Breast epithelium (tissue), 4 donors: ENCODE measurements at regions not wholly inside any gene's neighbourhood (a gene's known extent, or its start where the extent isn't known, plus 50 kb on each side); places are given as distances from the start of the nearest gene placed in this dataset.
A peak's percentile ranks its signal among the peaks of the same experiment; 100 is the strongest.
"Not testable (repeated sequence)": the region's sequence is repeated elsewhere in the genome, so short reads cannot be mapped to it uniquely, and the experiment has no call there.

Source experiments
- DNase-seq, 2 donors: peaks; one replicate each; pipeline ENCODE4 v3.0.0-alpha.2; 2019; ENCODE audit warnings: low spot score in 2 of 2
- H3K27ac ChIP-seq, 2 donors: fragments of 200-600 bp; sonication (generic) in 1 of 2; one replicate each; pipeline ENCODE4 v1.5.1; 2016 to 2019; ENCODE audit warnings: mild to moderate bottlenecking in 1 of 2
- H3K27me3 ChIP-seq, 2 donors: fragments of 200-600 bp; sonication (generic) in 1 of 2; one replicate each; pipeline versions ENCODE4 v1.5.1 to v1.6.0; 2017 to 2019; ENCODE audit warnings: control low read depth in 1 of 2, mild to moderate bottlenecking in 1 of 2
- H3K36me3 ChIP-seq: fragments of 200-600 bp; one replicate; pipeline ENCODE4 v1.5.1; 2019
- H3K4me1 ChIP-seq, 2 donors: fragments of 200-600 bp; sonication (generic); one replicate each; pipeline ENCODE4 v1.5.1; 2016 to 2019; ENCODE audit warnings: control low read depth in 1 of 2
- H3K4me3 ChIP-seq, 3 donors: fragments of 200-600 bp; sonication (generic); 1 replicate in 2 of 3; 2 replicates in 1 of 3; pipeline ENCODE4 v1.5.1; 2016 to 2019; ENCODE audit warnings: mild to moderate bottlenecking in 3 of 3, moderate library complexity in 2 of 3
- H3K9me3 ChIP-seq, 2 donors: fragments of 200-600 bp; sonication (generic) in 1 of 2; one replicate each; pipeline ENCODE4 v1.5.1; 2016 to 2019; ENCODE audit warnings: control low read depth in 1 of 2
- CTCF ChIP-seq, 3 donors: fragments of 450-650 bp; IDR thresholded peaks; one replicate each; pipeline ENCODE4 v1.5.1; 2016 to 2017; ENCODE audit warnings: antibody characterized with exemption in 3 of 3, mild to moderate bottlenecking in 3 of 3, moderate library complexity in 3 of 3
- POLR2A ChIP-seq: fragments of 450-650 bp; IDR thresholded peaks from one replicate; pipeline ENCODE4 v1.6.1; 2016; ENCODE audit warnings: antibody characterized with exemption, mild to moderate bottlenecking, moderate library complexity
- POLR2AphosphoS5 ChIP-seq, 3 donors: sonication (generic); formaldehyde crosslinking; IDR thresholded peaks; one replicate each; pipeline ENCODE4 v1.6.1; 2017; ENCODE audit warnings: antibody characterized with exemption in 3 of 3
- intact Hi-C: fragments of 100-400 bp; cut with DNase I; formaldehyde crosslinking; loops from one replicate; pipeline ENCODE4 v1.15.1; 2023; ENCODE audit warnings: low total_unique reads

GRCh38 chr11:89616999-89617602, 93.0 kb upstream of the TRIM77 start:
- H3K4me1 ChIP-seq, H3K4me3 ChIP-seq, DNase-seq, H3K36me3 ChIP-seq, H3K27me3 ChIP-seq, intact Hi-C loops, H3K9me3 ChIP-seq, H3K27ac ChIP-seq: not testable (repeated sequence)
- TF ChIP-seq CTCF (IDR thresholded peaks at IDR 0.05), result peak in 2 of 3 donors; percentile 45 to 61

- intact Hi-C loops, result loop anchor here (5.0 kb wide), 1 partner anchor 93 kb away; no protein-coding TSS in a partner anchor
- H3K36me3 ChIP-seq, H3K27ac ChIP-seq, DNase-seq, H3K9me3 ChIP-seq, H3K4me1 ChIP-seq, H3K4me3 ChIP-seq, H3K27me3 ChIP-seq: not testable (repeated sequence)
Observed at GRCh38 chr11:89620721-89621120, 89.4 kb upstream of the TRIM77 start.

- TF ChIP-seq POLR2A, result no peak
- TF ChIP-seq CTCF (IDR thresholded peaks at IDR 0.05), result no peak
- TF ChIP-seq POLR2AphosphoS5 (IDR thresholded peaks at IDR 0.05), result no peak
- Histone ChIP-seq H3K4me3 (no peak overlapping the region), H3K27me3 (no peaks in the 10 kb centered on the region), H3K36me3 (no peaks in the 10 kb centered on the region), H3K27ac (no peak overlapping the region), H3K4me1 (no peaks in the 10 kb centered on the region), H3K9me3 (no peaks in the 10 kb centered on the region)
- DNase-seq, result no peak
- intact Hi-C loops, result no loop called here
Observed at GRCh38 chr11:89625171-89625570, 84.9 kb upstream of the TRIM77 start.

- intact Hi-C loops, result no loop called here
Observed at GRCh38 chr11:89626366-89626765, 83.7 kb upstream of the TRIM77 start.

GRCh38 chr11:89626881-89627280, 83.2 kb upstream of the TRIM77 start:
- H3K27ac ChIP-seq, H3K27me3 ChIP-seq, DNase-seq, intact Hi-C loops, H3K4me1 ChIP-seq, H3K36me3 ChIP-seq, H3K9me3 ChIP-seq, H3K4me3 ChIP-seq: not testable (repeated sequence)

More at GRCh38 chr11:89626366-89626765, 83.7 kb upstream of the TRIM77 start:
- no peak overlapping the region for H3K27ac ChIP-seq
- no peak overlapping the region for H3K4me3 ChIP-seq
- H3K27me3 ChIP-seq, result no peaks in the 10 kb centered on the region
- no peaks in the 10 kb centered on the region for H3K9me3 ChIP-seq
- no peak for TF ChIP-seq CTCF (IDR thresholded peaks at IDR 0.05)
- no peak for TF ChIP-seq POLR2AphosphoS5 (IDR thresholded peaks at IDR 0.05)
- TF ChIP-seq POLR2A, result no peak
- DNase-seq, result no peak
- no peaks in the 10 kb centered on the region for H3K4me1 ChIP-seq
- no peaks in the 10 kb centered on the region for H3K36me3 ChIP-seq

GRCh38 chr11:89633135-89633705, 76.9 kb upstream of the TRIM77 start:
- H3K27ac ChIP-seq, result no peak overlapping the region
- no peak for DNase-seq
- no peak overlapping the region for H3K4me3 ChIP-seq
- no peaks in the 10 kb centered on the region for H3K27me3 ChIP-seq
- H3K4me1 ChIP-seq, result no peaks in the 10 kb centered on the region
- H3K9me3 ChIP-seq, result no peaks in the 10 kb centered on the region
- intact Hi-C loops, result no loop called here
- TF ChIP-seq POLR2AphosphoS5 (IDR thresholded peaks at IDR 0.05), result no peak
- no peak for TF ChIP-seq CTCF (IDR thresholded peaks at IDR 0.05)
- no peak for TF ChIP-seq POLR2A
- H3K36me3 ChIP-seq, result no peaks in the 10 kb centered on the region

GRCh38 chr11:89640777-89641176, 69.3 kb upstream of the TRIM77 start:
- DNase-seq, H3K36me3 ChIP-seq, H3K4me1 ChIP-seq, H3K27ac ChIP-seq, H3K4me3 ChIP-seq, H3K27me3 ChIP-seq, H3K9me3 ChIP-seq, intact Hi-C loops: not testable (repeated sequence)

GRCh38 chr11:89648232-89648631, 61.9 kb upstream of the TRIM77 start:
- H3K27me3 ChIP-seq, H3K9me3 ChIP-seq, H3K36me3 ChIP-seq, H3K4me1 ChIP-seq, DNase-seq, H3K27ac ChIP-seq, H3K4me3 ChIP-seq, intact Hi-C loops: not testable (repeated sequence)

- H3K9me3 ChIP-seq, H3K4me3 ChIP-seq, H3K36me3 ChIP-seq, H3K27me3 ChIP-seq, intact Hi-C loops, H3K27ac ChIP-seq, DNase-seq, H3K4me1 ChIP-seq: not testable (repeated sequence)
Observed at GRCh38 chr11:89648996-89649395, 61.1 kb upstream of the TRIM77 start.
